Natural killer cell (primary cell): ENCODE measurements at regions not wholly inside any gene's neighbourhood (a gene's known extent, or its start where the extent isn't known, plus 50 kb on each side); places are given as distances from the start of the nearest gene placed in this dataset.

Experiments used
- ATAC-seq, 3 donors: fragments of 150-1000 bp in 2 of 3; fragments of 200-7000 bp in 1 of 3; cut with Tn5 transposase; 1 replicate in 1 of 3; 2 replicates in 2 of 3; pipeline ENCODE4 v1.10.0; 2021; ENCODE audit warnings: mild to moderate bottlenecking in 2 of 3, moderate library complexity in 2 of 3
- DNase-seq, 2 donors: peaks; one replicate each; pipeline versions ENCODE4 v3.0.0 to v3.0.0-alpha.2; 2013 to 2021; ENCODE audit warnings: mixed read lengths in 1 of 2
- H3K27ac ChIP-seq: one replicate; pipeline ENCODE4 v1.5.1; 2013; ENCODE audit warnings: mild to moderate bottlenecking, low read length
- H3K27me3 ChIP-seq: one replicate; pipeline ENCODE4 v1.6.1; 2013; ENCODE audit warnings: low read length; ENCODE audit not compliant: control insufficient read depth, insufficient read depth
- H3K36me3 ChIP-seq: one replicate; pipeline ENCODE4 v1.6.1; 2013; ENCODE audit warnings: low read length; ENCODE audit not compliant: control insufficient read depth, insufficient read depth
- H3K4me1 ChIP-seq: one replicate; pipeline ENCODE4 v1.6.1; 2013; ENCODE audit warnings: low read length; ENCODE audit not compliant: control insufficient read depth, insufficient read depth
- H3K4me3 ChIP-seq: one replicate; pipeline ENCODE4 v1.5.1; 2013; ENCODE audit warnings: low read length
- H3K9me3 ChIP-seq: one replicate; pipeline ENCODE4 v1.6.1; 2013; ENCODE audit warnings: low read length; ENCODE audit not compliant: control insufficient read depth, insufficient read depth
- H3K27ac Mint-ChIP-seq, 2 donors: one replicate each; pipeline ENCODE4 v1.8.0; 2022; ENCODE audit warnings: mild to moderate bottlenecking in 2 of 2, mixed read lengths in 2 of 2, moderate library complexity in 1 of 2
- H3K27me3 Mint-ChIP-seq, 2 donors: one replicate each; pipeline ENCODE4 v1.8.0; 2022; ENCODE audit warnings: low read depth in 2 of 2, mixed read lengths in 2 of 2
- H3K36me3 Mint-ChIP-seq: one replicate; pipeline ENCODE4 v1.8.0; 2022; ENCODE audit warnings: mixed read lengths
- H3K4me1 Mint-ChIP-seq, 2 donors: one replicate each; pipeline ENCODE4 v1.8.0; 2022; ENCODE audit warnings: mixed read lengths in 2 of 2
- H3K4me3 Mint-ChIP-seq: one replicate; pipeline ENCODE4 v1.8.0; 2022; ENCODE audit warnings: mild to moderate bottlenecking, moderate library complexity, mixed read lengths
- H3K9me3 Mint-ChIP-seq, 2 donors: one replicate each; pipeline ENCODE4 v1.8.0; 2022; ENCODE audit warnings: mixed read lengths in 2 of 2
- WGBS: methylation state at CpG from one replicate; pipeline ENCODE4 v1.1.7; 2013; ENCODE audit warnings: missing lambda C conversion rate; ENCODE audit not compliant: insufficient coverage; 5-methylcytosine and 5-hydroxymethylcytosine counted together
- intact Hi-C: fragments of 100-400 bp; cut with micrococcal nuclease; formaldehyde crosslinking; loops from one replicate; pipeline ENCODE4 v1.14.2; 2022
- TF ChIP-seq, protein P1 (sequence below): fragments of 200-600 bp; IDR thresholded peaks from one replicate; pipeline ENCODE4 v1.8.0; 2022; ENCODE audit warnings: antibody characterized with exemption

DNA sequence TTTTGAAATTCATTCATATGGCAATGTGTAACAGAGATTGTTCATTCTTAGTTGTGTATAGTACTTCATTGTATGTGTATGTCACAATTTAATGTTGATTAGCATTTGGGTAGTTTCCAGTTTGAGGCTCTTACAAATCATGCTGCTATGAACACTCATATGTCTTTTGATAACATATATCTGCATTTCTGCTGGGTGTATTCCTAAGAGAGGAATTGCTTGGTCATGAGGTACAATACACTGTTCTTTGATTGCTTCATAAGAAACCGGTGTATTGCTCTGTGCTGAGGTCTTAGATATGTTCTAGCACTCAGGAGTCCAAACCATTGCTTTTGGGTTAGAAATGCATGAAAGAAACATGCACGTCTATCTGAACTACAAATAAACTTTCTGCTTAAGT lies 492.9 kb upstream of the JAG1 start:
- 92% methylated on average over 2 of the region's 2 CpGs for WGBS
- H3K27ac ChIP-seq: no peak overlapping the region
- H3K9me3 ChIP-seq: no peaks in the 10 kb centered on the region
- Mint-ChIP-seq H3K9me3 (peaks cover 3 to 8% of the 10 kb centered on the region in 2 donors), H3K4me1 (no peaks in the 10 kb centered on the region), H3K4me3 (no peak overlapping the region), H3K27me3 (peaks cover 0 to 4% of the 10 kb centered on the region in 2 donors), H3K36me3 (no peaks in the 10 kb centered on the region), H3K27ac (no peak overlapping the region)
- no peak overlapping the region for H3K4me3 ChIP-seq
- no peaks in the 10 kb centered on the region for H3K36me3 ChIP-seq
- H3K27me3 ChIP-seq: no peaks in the 10 kb centered on the region
- TF ChIP-seq, protein P1, sequence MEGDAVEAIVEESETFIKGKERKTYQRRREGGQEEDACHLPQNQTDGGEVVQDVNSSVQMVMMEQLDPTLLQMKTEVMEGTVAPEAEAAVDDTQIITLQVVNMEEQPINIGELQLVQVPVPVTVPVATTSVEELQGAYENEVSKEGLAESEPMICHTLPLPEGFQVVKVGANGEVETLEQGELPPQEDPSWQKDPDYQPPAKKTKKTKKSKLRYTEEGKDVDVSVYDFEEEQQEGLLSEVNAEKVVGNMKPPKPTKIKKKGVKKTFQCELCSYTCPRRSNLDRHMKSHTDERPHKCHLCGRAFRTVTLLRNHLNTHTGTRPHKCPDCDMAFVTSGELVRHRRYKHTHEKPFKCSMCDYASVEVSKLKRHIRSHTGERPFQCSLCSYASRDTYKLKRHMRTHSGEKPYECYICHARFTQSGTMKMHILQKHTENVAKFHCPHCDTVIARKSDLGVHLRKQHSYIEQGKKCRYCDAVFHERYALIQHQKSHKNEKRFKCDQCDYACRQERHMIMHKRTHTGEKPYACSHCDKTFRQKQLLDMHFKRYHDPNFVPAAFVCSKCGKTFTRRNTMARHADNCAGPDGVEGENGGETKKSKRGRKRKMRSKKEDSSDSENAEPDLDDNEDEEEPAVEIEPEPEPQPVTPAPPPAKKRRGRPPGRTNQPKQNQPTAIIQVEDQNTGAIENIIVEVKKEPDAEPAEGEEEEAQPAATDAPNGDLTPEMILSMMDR: no peak
- DNase-seq: no peak
- no peaks in the 10 kb centered on the region for H3K4me1 ChIP-seq
- ATAC-seq: no peak
- intact Hi-C loops: no loop called here

DNA sequence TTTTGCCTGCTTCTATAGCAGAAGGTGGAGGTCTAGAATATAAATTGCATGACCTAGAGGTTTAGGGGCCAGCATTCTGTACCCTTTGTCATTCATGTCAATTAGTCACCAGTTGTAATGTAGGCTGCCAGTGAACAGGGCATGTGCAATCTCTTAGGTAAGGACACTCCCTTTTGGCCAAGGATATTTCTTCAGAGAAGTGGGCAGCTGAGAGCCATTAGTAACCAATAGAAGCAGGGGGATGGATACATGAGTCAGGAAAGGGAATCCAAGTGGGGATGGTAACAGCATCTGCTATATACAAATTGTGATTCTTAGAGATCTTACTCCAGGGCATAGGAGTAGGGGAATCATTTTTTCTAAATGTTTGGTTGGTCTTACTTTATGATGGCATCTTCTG lies 494.2 kb upstream of the JAG1 start:
- H3K9me3 Mint-ChIP-seq: peaks cover 3 to 8% of the 10 kb centered on the region in 2 donors
- Histone ChIP-seq H3K36me3 (no peaks in the 10 kb centered on the region), H3K27ac (no peak overlapping the region), H3K9me3 (no peaks in the 10 kb centered on the region), H3K27me3 (no peaks in the 10 kb centered on the region), H3K4me1 (no peaks in the 10 kb centered on the region), H3K4me3 (no peak overlapping the region)
- intact Hi-C loops: no loop called here
- TF ChIP-seq, protein P1: no peak
- H3K4me3 Mint-ChIP-seq: no peak overlapping the region
- H3K36me3 Mint-ChIP-seq: no peaks in the 10 kb centered on the region
- no peak overlapping the region for H3K27ac Mint-ChIP-seq
- ATAC-seq (no peak), DNase-seq (no peak)
- H3K4me1 Mint-ChIP-seq: no peaks in the 10 kb centered on the region
- H3K27me3 Mint-ChIP-seq: peaks cover 0 to 4% of the 10 kb centered on the region in 2 donors

DNA sequence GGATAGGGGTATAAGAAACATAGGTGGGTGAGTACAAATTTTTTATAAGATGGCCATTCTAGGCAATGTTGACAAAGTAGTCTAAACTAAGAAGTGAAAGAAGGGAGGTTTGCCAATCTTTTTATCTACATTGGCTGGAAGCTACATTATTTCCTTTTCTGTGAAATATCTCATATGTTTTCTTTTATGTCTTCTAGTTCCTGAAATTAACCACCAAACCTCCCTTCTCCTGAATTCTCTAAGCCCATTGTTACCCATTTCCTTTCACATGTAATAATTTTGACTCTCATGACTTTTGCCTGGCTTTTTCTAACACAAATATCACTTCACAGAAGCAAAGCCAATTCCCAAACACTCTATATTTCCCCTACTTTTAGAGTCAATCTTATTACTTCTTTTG lies 496.2 kb upstream of the JAG1 start:
- Mint-ChIP-seq H3K4me1 (no peaks in the 10 kb centered on the region), H3K9me3 (peaks cover 3 to 6% of the 10 kb centered on the region in 2 donors), H3K4me3 (no peak overlapping the region), H3K27me3 (peaks cover 0 to under 1% of the 10 kb centered on the region in 2 donors), H3K36me3 (no peaks in the 10 kb centered on the region), H3K27ac (no peak overlapping the region)
- no peak overlapping the region for H3K27ac ChIP-seq
- DNase-seq (no peak), ATAC-seq (no peak)
- H3K27me3 ChIP-seq: no peaks in the 10 kb centered on the region
- intact Hi-C loops: no loop called here
- TF ChIP-seq, protein P1: no peak
- H3K4me1 ChIP-seq: no peaks in the 10 kb centered on the region
- H3K4me3 ChIP-seq: no peak overlapping the region
- H3K9me3 ChIP-seq: no peaks in the 10 kb centered on the region
- no peaks in the 10 kb centered on the region for H3K36me3 ChIP-seq

DNA sequence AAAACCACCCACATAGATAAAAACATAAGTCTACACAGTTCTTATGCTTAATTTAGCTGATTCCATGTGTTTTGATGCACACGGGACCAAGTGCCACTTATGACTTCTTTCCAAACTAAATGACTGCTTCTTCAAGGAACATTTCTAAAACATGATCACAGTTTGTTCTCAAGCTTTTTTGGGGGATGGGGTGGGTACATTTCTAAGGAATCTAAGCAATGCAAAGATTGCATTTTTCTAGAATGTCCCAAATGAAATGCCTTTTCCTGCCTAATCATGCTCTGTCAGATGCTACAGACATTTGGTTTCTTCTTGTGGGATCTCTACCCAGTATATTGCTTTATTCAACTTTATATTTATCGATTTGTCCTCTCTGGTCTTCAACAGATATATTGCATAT lies 496.8 kb upstream of the JAG1 start:
- Mint-ChIP-seq H3K27ac (no peak overlapping the region), H3K36me3 (no peaks in the 10 kb centered on the region), H3K9me3 (peaks cover 3 to 6% of the 10 kb centered on the region in 2 donors), H3K27me3 (no peaks in the 10 kb centered on the region), H3K4me3 (no peak overlapping the region), H3K4me1 (no peaks in the 10 kb centered on the region)
- Histone ChIP-seq H3K4me1 (no peaks in the 10 kb centered on the region), H3K9me3 (no peaks in the 10 kb centered on the region), H3K27me3 (no peaks in the 10 kb centered on the region), H3K27ac (no peak overlapping the region), H3K36me3 (no peaks in the 10 kb centered on the region), H3K4me3 (no peak overlapping the region)
- TF ChIP-seq, protein P1: no peak
- DNase-seq (no peak), ATAC-seq (no peak)
- 89% methylated on average over 1 of the region's 2 CpGs for WGBS
- intact Hi-C loops: no loop called here
